Heart right ventricle (tissue), 16 donors: ENCODE measurements at regions not wholly inside any gene's neighbourhood (a gene's known extent, or its start where the extent isn't known, plus 50 kb on each side); places are given as distances from the start of the nearest gene placed in this dataset.

Source experiments
- ATAC-seq, 8 donors: fragments of 200-7000 bp; cut with Tn5 transposase; one replicate each; pipeline ENCODE4 v1.9.1; 2020; ENCODE audit warnings: mild to moderate bottlenecking in 8 of 8, moderate library complexity in 8 of 8, moderate number of reproducible peaks in 1 of 8
- DNase-seq, 2 donors: peaks; one replicate each; pipeline ENCODE4 v3.0.0-alpha.2; 2020
- H3K27ac ChIP-seq, 10 donors: fragments of 200-600 bp; sonication (generic) in 2 of 10; one replicate each; pipeline versions ENCODE4 v1.5.0 to v1.8.0; 2020 to 2022; ENCODE audit warnings: mild to moderate bottlenecking in 3 of 10
- H3K27me3 ChIP-seq, 7 donors: fragments of 200-600 bp; one replicate each; pipeline ENCODE4 v1.8.0; 2021 to 2022; ENCODE audit warnings: mild to moderate bottlenecking in 2 of 7
- H3K36me3 ChIP-seq, 9 donors: fragments of 200-600 bp; sonication (generic) in 1 of 9; one replicate each; pipeline versions ENCODE4 v1.5.0 to v1.8.0; 2020 to 2022; ENCODE audit warnings: mild to moderate bottlenecking in 2 of 9
- H3K4me1 ChIP-seq, 9 donors: fragments of 200-600 bp; sonication (generic) in 1 of 9; one replicate each; pipeline versions ENCODE4 v1.5.0 to v1.8.0; 2020 to 2022; ENCODE audit warnings: mild to moderate bottlenecking in 4 of 9
- H3K4me3 ChIP-seq, 10 donors: fragments of 200-600 bp; sonication (generic) in 2 of 10; one replicate each; pipeline versions ENCODE4 v1.5.0 to v1.8.0; 2020 to 2022; ENCODE audit warnings: mild to moderate bottlenecking in 7 of 10, moderate library complexity in 2 of 10
- H3K9me3 ChIP-seq, 11 donors: fragments of 200-600 bp in 10 of 11; sonication (generic) in 2 of 11; one replicate each; pipeline versions ENCODE4 v1.5.0 to v1.8.0; 2013 to 2022; ENCODE audit warnings: mild to moderate bottlenecking in 2 of 11, control low read depth in 1 of 11, moderate library complexity in 1 of 11
- WGBS, 2 donors: extraction: QIAGEN DNeasy Blood & Tissue Kit; methylation state at CpG; one replicate each; pipeline ENCODE4 v1.1.7; 2013; ENCODE audit warnings: inconsistent platforms in 1 of 2; 5-methylcytosine and 5-hydroxymethylcytosine counted together
- intact Hi-C, 10 donors: fragments of 100-400 bp; cut with DNase I; formaldehyde crosslinking; loops; one replicate each; pipeline versions ENCODE4 v1.11.1 to v1.14.2; 2022
- TF ChIP-seq, protein P1 (sequence below), 9 donors: fragments of 200-600 bp; sonication (generic) in 2 of 9; IDR thresholded peaks; one replicate each; pipeline versions ENCODE4 v1.5.0 to v1.8.0; 2021 to 2022; ENCODE audit warnings: antibody characterized with exemption in 9 of 9, mild to moderate bottlenecking in 5 of 9, moderate library complexity in 1 of 9
- donor health status: Arrhythmogenic right ventricular cardiomyopathy.
- donor health status: ischemic (EF 13 %, LVEDD 7.1; RV severe dilation, severe dysfunction).
- donor health status: healthy with polysubstance abuse.
- donor health status: DM: no; HTN: yes; CAD: no.
- donor health status: DM: no; HTN: no; CAD: no.
- donor health status: ischemic (EF 25% LVEDD 6.9; RV normal size, moderate dysfunction).
- donor health status: ischemic (EF 25% LVEDD 5.7; RV mildly dilated, moderate dysfunction).
- donor health status: healthy.
- donor health status: DM: yes; HTN: yes; CAD: no.
- donor health status: Ischemic cardiomyopathy.
- donor health status: ischemic (EF 35%, LVEDD 5.7; RV mildly dilated, moderate dysfunction).
- donor health status: nonischemic (EF 11% LVEDD 7.7; RV severe dilation, severe dysfunction).
- donor health status: DM: yes; HTN: yes; CAD: no.
- donor health status: PGD.
- donor health status: ischemic (EF 29% LVEDD 5.4; RV normal size, mild dysfunction).
- donor health status: nonischemic (EF 23%, LVEDD 6.1; RV moderate dilation, normal function).

DNA sequence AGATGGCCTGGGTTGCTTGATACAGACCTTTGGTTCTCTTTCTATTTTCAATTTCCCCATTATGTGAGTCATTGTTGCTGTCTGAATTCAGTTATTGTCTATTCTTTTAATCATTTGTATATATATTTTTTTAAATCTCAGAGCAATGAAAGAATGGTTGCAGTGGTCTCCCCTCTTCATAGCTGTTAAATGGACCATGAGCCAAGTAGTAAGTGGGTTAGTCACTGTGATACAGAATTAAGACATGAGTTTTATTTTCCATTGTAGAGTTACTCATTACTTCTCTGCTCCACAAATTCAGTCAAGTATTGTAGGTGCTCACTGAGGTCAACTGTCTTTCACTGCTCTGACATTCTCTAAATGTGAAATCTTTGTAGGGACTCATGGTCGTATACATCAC lies 174.6 kb upstream of the GRAMD2B start:
- Histone ChIP-seq H3K27ac (no peak overlapping the region), H3K4me1 (no peaks in the 10 kb centered on the region), H3K4me3 (no peak overlapping the region), H3K9me3 (peaks cover 0 to 8% (median 0%) of the 10 kb centered on the region in 11 donors), H3K36me3 (no peaks in the 10 kb centered on the region), H3K27me3 (no peaks in the 10 kb centered on the region)
- intact Hi-C loops, result no loop called here
- 74 to 78% methylated on average over 1 of the region's 1 CpG for WGBS, 2 donors
- ATAC-seq, result no peak
- DNase-seq, result no peak
- TF ChIP-seq, protein P1, sequence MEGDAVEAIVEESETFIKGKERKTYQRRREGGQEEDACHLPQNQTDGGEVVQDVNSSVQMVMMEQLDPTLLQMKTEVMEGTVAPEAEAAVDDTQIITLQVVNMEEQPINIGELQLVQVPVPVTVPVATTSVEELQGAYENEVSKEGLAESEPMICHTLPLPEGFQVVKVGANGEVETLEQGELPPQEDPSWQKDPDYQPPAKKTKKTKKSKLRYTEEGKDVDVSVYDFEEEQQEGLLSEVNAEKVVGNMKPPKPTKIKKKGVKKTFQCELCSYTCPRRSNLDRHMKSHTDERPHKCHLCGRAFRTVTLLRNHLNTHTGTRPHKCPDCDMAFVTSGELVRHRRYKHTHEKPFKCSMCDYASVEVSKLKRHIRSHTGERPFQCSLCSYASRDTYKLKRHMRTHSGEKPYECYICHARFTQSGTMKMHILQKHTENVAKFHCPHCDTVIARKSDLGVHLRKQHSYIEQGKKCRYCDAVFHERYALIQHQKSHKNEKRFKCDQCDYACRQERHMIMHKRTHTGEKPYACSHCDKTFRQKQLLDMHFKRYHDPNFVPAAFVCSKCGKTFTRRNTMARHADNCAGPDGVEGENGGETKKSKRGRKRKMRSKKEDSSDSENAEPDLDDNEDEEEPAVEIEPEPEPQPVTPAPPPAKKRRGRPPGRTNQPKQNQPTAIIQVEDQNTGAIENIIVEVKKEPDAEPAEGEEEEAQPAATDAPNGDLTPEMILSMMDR (IDR thresholded peaks at IDR 0.05), result no peak

DNA sequence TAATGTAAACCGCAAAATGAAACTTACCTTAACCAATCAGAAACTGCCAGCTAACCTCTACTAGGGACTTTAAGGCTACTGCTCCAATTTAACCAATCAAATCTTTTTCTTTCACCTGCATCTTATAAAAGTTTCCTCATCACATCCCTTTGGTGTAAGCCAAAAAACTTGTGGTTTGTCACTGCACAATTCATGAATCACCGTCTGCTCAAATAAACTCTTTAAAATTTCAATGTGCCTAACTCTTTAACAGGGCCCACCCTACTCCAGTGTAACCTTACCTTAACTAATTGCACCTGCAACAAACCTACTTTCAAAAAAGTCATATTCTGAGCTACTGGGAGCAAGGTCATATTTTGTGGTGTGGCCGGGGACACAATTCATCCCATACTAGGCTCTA lies 172.2 kb upstream of the GRAMD2B start:
- no peak overlapping the region for H3K4me3 ChIP-seq
- H3K27me3 ChIP-seq, result no peaks in the 10 kb centered on the region
- peaks cover 0 to 4% (median 0%) of the 10 kb centered on the region in 11 donors for H3K9me3 ChIP-seq
- no peaks in the 10 kb centered on the region for H3K36me3 ChIP-seq
- intact Hi-C loops, result no loop called here
- WGBS, 2 donors, result 96 to 98% methylated on average over 3 of the region's 3 CpGs
- DNase-seq, result no peak
- no peak overlapping the region for H3K27ac ChIP-seq
- TF ChIP-seq, protein P1 (IDR thresholded peaks at IDR 0.05), result no peak
- H3K4me1 ChIP-seq, result no peaks in the 10 kb centered on the region
- no peak for ATAC-seq

DNA sequence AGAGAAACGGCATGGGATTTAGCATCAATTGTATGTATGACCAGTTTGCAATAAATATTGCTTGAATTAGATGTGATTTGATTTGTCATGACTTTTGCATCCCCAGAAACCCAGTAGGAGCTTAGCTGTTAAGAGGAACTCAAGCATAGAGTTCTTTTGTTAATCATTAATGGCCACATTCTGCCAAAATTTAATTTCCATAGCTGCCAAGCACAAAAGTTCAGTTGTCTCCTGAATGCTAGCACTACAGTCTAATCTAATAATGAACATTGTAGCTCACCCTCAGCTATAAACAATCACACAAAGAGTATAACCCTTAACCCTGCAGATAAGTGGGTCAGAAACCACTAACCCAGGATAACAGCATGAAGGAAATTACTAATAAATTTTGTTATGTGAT lies 169.8 kb upstream of the GRAMD2B start:
- Histone ChIP-seq H3K9me3 (peaks cover 0 to 20% (median 0%) of the 10 kb centered on the region in 11 donors), H3K27ac (no peak overlapping the region), H3K4me3 (no peak overlapping the region), H3K4me1 (no peaks in the 10 kb centered on the region), H3K27me3 (no peaks in the 10 kb centered on the region), H3K36me3 (no peaks in the 10 kb centered on the region)
- intact Hi-C loops, result no loop called here
- DNase-seq, result no peak
- TF ChIP-seq, protein P1 (IDR thresholded peaks at IDR 0.05), result no peak
- ATAC-seq, result no peak
- WGBS, 2 donors, result 91 to 98% methylated on average over 1 of the region's 1 CpG

DNA sequence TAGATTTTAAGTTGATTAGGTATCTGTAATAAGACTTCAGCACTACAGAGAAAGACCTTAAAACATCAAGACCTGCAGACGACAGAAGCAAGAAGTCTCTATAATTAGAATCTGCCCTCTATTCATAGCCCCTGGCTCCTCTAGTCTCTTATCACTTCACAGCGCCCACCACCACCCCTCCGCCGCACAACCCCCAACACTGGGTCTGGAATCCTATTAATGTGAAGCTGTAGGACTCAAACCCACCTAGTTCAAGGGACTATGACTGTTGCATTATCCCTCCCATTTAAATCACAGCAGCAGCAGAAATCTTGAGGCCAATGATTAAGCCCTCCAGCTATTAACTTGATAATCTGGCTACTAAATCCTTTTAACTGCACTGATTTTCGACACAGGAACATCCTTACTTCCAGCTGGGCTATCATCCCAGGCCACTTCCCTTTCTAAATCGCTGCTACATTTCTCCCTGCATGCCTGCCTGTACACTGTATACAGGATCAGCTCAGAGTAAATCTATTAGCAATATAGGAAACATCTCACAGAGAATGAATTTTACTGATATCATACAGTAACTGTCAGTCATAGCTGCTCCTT lies 159.5 kb upstream of the GRAMD2B start:
- Histone ChIP-seq H3K36me3 (no peaks in the 10 kb centered on the region), H3K4me3 (no peak overlapping the region), H3K9me3 (peaks cover 0 to 40% (median 6%) of the 10 kb centered on the region in 11 donors), H3K4me1 (peaks cover 0 to 7% (median 0%) of the 10 kb centered on the region in 9 donors), H3K27ac (no peak overlapping the region), H3K27me3 (no peaks in the 10 kb centered on the region)
- intact Hi-C loops, result no loop called here
- TF ChIP-seq, protein P1 (IDR thresholded peaks at IDR 0.05), result no peak
- WGBS, 2 donors, result 35 to 36% methylated on average over 6 of the region's 6 CpGs
- ATAC-seq (no peak), DNase-seq (no peak)
